SIG-M5 treated with dmso at 0.1 percent for 504 hours (cell line): ENCODE measurements at regions not wholly inside any gene's neighbourhood (a gene's known extent, or its start where the extent isn't known, plus 50 kb on each side); places are given as distances from the start of the nearest gene placed in this dataset.
"Not testable (repeated sequence)": the region's sequence is repeated elsewhere in the genome, so short reads cannot be mapped to it uniquely, and the experiment has no call there.

Source experiments
- DNase-seq: peaks from one replicate; lab custom pipeline; 2025; ENCODE audit not compliant: unreplicated experiment; lab: John Stamatoyannopoulos, UW

DNA sequence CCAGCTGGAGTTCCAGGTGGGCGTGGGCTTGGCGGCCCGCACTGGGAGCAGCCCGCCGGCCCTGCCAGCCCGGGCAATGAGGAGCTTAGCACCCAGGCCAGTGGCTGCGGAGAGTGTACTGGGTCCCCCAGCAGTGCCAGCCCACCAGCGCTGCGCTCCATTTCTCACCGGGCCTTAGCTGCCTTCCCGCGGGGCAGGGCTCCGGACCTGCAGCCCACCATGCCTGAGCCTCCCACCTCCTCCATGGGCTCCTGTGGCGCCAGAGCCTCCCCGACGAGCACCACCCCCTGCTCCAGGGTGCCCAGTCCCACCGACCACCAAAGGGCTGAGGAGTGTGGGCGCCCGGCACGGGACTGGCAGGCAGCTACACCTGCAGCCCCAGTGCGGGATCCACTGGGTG, 1075.3 kb downstream of the SI start:
- not testable (repeated sequence) for DNase-seq

GRCh38 chr3:163983940-163984339, 1094.4 kb downstream of the SI start:
- no peak for DNase-seq

DNA sequence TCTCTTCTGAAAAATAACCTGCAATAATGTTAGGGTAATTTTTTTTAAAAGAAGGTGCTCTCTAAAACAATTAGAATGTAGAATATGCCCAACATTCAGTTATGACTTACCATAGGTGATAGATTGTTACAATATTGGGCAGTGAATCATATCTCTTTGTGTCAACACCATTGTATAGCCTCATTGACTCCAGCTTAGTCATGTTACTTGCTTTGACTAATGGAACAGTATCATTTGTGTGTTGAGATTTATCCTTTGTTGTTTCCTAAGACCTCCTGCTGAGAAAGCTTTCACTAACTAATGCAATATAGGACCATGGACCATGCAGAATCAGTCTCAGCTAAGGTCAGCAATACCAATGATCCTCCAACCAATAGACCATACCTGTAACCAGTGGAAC, 1106.4 kb downstream of the SI start:
- no peak for DNase-seq

DNA sequence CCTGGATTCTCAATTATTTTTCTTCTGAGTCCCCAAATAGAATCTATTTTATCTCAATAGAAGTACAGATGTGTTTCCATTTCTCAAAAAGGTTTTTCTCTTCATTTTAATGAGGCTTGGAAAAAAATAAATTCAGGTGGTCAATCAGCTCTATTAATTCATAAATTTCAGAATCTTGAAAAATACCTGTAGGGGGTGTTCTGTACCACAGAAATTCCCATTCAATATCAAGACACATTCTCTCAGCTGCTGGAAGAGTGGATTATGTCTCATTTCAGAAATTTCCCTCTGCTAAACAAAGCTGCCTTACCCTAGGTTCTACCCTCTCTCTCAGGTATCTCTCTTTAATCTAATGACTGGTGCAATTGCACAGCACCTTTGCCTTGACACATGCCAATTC, 1121.2 kb downstream of the SI start:
- DNase-seq = no peak

GRCh38 chr3:163953526-163953925, 1124.8 kb downstream of the SI start:
- DNase-seq = no peak

- no peak for DNase-seq
Observed at GRCh38 chr3:163952499-163952898, 1125.8 kb downstream of the SI start.

DNA sequence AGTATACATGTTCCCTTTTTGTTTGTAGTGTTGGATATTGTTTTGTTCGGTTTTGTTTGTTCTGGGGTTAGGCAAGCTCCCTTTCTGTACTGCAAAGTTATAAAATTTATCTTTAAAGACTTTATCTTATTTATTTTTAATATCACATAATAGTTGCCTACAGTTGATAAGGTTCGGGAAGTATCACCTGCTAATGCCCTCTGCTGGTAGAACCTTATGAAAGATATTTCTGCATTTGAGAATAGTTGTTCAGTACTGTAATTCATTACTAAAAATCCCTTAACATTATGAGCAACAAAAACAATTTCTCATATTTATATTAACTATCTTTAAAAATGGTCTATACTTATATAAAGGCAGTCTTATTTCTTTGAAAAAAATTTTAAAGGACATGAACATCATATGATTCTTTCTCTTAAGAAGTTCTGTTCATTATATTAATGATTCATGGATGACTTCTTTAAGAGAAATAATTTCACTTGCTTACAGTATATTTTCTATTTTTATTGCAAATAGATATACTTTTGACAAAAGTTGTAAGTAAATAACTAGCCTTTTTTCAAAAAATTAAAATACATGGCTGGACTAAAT, 1126.8 kb downstream of the SI start:
- DNase-seq = peak; percentile 50

- no peak for DNase-seq
Observed at GRCh38 chr3:163946785-163947184, 1131.5 kb downstream of the SI start.

GRCh38 chr3:163943664-163944063, 1134.6 kb downstream of the SI start:
- no peak for DNase-seq

DNA sequence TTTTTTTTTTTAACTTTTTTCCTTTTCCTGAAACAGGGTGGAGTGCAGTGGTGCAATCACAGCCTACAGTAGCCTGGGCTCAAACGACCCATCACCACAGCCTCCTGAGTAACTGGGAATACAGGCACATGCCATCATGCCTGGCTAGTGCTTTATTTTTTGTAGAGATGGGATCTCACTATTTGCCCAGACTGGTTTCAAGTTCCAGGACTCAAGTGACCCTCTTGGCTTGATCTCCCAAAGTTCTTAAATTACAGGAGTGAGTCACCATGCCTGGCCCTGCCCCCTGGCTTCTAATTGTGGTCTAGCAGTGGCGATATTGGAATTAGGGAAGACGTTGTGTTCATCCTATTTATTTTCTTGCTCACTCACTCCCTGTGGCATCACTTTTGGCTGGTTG, 1138.4 kb downstream of the SI start:
- peak; percentile 35 for DNase-seq

DNA sequence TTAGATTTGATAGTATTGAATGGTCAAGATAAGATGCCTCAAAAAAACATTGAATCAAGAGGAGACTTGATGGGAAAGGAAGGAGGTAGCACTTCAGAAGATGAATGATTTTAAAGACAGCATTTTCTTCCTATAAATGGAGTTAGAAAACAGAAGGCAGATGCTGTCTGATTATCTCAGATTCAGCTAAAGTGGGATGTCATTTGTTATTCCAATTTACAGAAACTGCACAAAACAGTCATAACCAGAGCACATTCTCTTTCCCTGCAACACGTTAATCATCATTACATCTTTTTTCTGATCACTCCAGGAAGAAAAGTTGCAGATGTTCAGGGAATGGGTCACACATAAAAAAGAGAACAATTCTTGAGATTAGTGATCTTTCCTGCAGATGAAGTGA, 1141.8 kb downstream of the SI start:
- DNase-seq = no peak

DNA sequence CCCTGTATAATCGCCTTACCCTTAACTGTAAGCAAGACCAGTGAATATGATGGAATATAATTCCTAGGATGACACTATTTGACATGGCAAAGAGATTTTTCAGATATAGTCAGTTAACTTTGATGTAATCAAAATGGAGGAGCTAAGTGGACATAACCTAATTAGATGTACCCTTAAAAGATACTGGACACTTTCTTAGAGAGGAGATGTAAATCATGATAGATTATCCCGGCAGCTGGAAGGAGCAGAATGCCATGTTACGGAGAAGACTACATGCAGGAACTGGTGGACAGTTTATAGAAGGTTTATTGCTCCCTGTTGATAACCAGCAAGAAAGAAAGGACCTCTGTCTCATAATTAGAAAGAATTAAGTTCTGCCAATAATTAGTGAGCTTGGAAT, 1142.9 kb downstream of the SI start:
- DNase-seq = no peak

GRCh38 chr3:163929069-163929652, 1149.1 kb downstream of the SI start:
- no peak for DNase-seq

DNA sequence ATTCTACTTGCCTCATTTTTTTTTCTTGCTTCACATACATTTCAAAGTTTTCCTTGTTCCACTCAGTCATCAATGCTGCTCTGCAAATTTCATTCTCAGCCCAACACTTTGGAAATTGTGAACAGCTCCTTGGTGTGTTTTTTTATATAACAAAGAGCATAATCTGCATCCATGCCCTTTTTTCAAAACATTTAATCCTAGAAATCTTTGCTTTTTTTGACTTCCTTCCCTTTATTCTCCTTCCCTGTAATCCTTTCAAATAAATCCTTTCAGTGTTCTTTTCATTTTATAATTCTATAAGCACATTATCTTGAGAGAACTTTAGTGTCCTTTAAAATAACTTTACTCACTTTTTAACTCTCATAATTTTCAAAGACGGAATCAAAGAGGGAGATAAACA, 1150.8 kb downstream of the SI start:
- no peak for DNase-seq

GRCh38 chr3:163924600-163924999, 1153.7 kb downstream of the SI start:
- no peak for DNase-seq

DNA sequence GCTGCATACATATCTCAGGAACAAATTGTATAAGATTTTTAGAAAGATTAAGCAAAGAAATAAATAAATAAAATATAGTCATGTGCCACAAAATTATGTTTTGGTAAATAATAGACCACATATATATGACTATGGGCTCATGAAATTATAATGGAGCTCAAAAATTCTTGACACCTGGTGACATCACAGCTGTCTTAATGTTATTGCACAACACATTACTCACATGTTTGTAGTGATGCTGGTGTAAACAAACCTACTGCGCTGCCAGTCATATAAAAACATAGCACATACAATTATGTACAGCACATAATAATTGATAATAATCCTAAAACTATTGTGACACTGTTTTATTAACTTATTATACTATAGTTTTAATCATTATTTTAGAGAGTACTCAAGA, 1159.1 kb downstream of the SI start:
- no peak for DNase-seq

GRCh38 chr3:163916596-163917560, 1161.4 kb downstream of the SI start:
- peak; percentile 42 for DNase-seq

- DNase-seq = no peak
Observed at GRCh38 chr3:163915280-163915679, 1163.0 kb downstream of the SI start.

DNA sequence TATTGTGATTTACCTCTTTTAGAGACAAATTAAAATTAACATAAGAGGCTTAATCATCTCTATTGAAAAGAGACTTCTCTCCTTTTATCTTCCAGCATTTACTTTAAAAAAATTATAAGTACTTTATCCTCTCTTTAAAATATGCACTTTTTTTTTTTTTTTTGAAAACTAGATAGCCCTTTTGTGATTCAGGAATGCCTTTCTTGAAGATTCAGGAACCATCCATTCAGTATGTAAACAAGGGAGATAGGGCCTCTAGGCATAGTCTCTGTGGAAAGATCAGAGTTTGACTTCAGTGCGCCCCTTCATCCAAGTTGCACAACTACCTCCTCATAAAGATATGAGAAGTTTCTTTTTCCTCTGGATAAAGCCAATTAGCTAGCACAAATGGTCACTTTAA, 1163.7 kb downstream of the SI start:
- no peak for DNase-seq

DNA sequence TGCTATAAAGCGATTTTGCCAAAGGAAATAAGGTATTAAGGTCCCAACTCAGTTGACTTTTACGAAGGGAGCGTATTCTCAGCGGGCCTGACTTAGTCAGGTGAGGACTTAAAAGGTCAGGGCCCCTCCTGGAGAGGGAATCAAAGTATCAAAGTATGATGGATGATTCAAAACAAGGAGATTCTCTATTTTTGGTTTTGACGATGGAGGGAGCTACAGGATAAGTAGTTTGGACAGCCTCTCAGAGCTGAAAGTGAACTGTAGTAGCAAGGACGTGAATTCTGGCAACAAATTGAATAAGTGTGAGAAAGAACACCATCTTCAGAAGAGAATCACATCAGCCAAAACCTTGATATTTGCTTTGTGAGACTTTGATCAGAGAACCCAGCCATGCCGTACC, 1186.5 kb downstream of the SI start:
- no peak for DNase-seq

DNA sequence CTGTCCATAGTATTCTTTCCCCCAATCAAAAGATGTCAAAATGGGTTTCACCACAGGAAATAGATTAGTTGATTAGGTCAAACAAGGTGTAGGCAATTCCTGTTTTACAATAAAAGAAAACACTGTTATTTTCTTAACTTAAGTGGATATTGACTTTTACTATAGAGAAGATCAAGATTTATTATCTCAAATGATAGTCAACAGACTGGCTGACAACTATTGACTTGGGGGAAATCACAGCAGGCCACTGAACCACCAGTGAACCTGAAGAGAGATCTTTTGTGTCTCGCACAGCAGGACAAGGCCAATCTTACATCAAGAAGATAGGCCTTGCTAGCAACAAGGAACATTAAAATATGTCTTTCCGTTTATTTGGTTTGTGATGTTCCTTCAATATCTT, 1187.6 kb downstream of the SI start:
- no peak for DNase-seq

- no peak for DNase-seq
Observed at GRCh38 chr3:163879172-163879571, 1199.1 kb downstream of the SI start.
